ENCODE measurements at regions not wholly inside any gene's neighbourhood (a gene's known extent, or its start where the extent isn't known, plus 50 kb on each side); places are given as distances from the start of the nearest gene placed in this dataset.
"Not testable (repeated sequence)": the region's sequence is repeated elsewhere in the genome, so short reads cannot be mapped to it uniquely, and the experiment has no call there.

- DNase-seq, result no peak
These were observed 56.7 kb upstream of the PTCH1 start for GRCh38 chr9:95573463-95573862.

DNA sequence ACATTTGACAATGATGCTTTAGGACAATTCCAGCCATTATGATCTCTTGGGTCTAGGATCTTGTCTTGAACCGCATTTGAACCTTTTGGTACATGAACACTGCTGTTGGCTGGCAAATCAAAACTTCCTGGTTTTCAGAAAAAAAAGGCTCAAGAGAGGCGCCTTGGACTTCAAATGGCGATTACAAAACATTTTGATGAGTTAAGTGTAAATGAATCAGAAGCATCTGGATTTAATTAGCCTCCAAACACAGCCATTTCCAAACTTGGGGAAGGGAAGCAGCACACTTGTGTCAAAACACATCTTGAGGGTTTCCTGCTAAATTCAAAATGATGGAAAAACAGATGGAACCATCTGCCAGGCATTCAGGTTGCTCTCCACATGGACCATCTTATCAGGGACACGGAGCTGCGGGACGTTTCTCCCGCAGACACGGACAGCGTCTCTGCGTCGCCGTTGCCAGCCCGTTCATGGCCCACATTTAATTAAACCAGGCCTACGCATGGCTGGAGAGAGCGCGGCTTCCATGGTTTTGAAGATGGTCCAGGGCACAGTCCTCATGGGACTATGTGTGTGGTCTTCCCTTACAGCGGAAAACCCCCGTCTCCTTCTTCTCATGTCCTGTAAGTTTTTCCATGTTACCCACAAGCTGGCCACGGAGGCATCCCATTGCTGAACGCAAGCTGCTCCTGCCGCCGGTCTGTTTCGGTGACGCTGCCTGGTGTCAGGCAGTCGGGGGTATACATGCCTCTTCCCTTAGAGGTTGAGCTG, 55.8 kb upstream of the PTCH1 start:
- DNase-seq, result no peak

DNA sequence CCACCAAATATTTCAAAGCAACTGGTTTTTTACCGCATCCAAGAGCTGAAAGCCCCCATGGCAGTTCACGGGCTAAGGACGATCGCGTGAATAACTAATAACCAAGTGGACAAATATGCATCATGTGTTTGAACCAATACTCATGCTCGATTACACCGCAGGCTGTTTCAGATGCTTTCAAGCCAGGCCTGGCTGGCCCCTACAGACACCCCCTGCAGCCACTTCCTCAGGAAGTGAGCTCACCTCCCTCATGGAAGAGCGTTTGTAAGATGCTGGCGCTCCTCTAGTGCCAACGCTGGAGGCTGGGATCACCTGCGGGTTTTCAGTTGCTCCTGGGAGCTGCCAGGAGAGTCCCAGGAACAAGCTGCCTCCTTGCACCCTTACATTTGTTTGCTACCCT, 53.9 kb upstream of the PTCH1 start:
- no peak for DNase-seq

- DNase-seq, result no peak
These were observed 53.4 kb upstream of the PTCH1 start for GRCh38 chr9:95570150-95570549.

DNA sequence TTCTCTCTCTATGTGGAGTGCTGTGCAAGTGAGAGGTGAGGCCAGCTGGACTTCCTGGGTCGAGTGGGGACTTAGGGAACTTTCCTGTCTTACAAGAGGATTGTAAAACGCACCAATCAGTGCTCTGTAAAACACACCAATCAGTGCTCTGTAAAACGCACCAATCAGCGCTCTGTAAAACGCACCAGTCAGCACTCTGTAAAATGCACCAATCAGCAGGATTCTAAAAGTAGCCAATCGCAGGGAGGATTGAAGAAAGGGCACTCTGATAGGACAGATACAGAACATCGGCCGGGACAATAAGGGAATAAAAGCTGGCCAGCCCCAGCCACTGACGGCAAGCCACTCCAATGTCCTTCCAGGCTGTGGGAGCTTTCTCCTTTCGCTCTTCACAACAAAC, 52.0 kb upstream of the PTCH1 start:
- not testable (repeated sequence) for DNase-seq

All from activated T-cell treated with anti-CD3 and anti-CD28 coated beads for 4 hours (primary cell).